ENCODE measurements at regions not wholly inside any gene's neighbourhood (a gene's known extent, or its start where the extent isn't known, plus 50 kb on each side); places are given as distances from the start of the nearest gene placed in this dataset.

DNA sequence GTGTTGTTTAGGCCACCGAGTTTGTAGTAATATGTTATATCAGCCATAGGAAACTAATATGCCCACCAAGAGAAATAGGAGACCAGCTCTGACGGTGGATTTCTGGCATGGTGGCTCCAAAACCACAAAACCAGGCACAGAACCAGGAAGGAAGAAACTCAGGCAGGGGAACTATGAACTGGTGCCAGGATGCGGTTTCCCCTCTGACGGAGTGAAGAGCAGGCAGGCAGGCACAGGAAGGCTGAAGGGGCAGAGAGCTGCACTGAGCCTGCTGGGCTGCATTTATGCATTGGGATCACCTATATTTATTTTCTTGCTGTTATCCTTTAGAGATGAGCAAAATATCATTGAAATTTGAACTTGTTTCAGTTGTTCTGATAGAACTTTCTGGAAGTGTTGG, 479.4 kb downstream of the VRK1 start:
- H3K4me1 Mint-ChIP-seq (ENCODE audit: low read depth, unreplicated experiment), result no peaks in the 10 kb centered on the region
- H3K4me3 Mint-ChIP-seq (ENCODE audit: unreplicated experiment), result no peak overlapping the region
- no peak for DNase-seq
- H3K36me3 Mint-ChIP-seq (ENCODE audit: unreplicated experiment), result no peaks in the 10 kb centered on the region
- H3K9me3 Mint-ChIP-seq (ENCODE audit: unreplicated experiment), result no peaks in the 10 kb centered on the region
- no peak for TF ChIP-seq CTCF (IDR thresholded peaks at IDR 0.05; ENCODE audit: partially characterized antibody, unreplicated experiment)
- H3K27ac Mint-ChIP-seq (ENCODE audit: unreplicated experiment), result no peak overlapping the region
- H3K27me3 Mint-ChIP-seq (ENCODE audit: unreplicated experiment), result peaks cover 3% of the 10 kb centered on the region

- no peak for TF ChIP-seq CTCF (IDR thresholded peaks at IDR 0.05; ENCODE audit: partially characterized antibody, unreplicated experiment)
- Mint-ChIP-seq H3K4me3 (ENCODE audit: unreplicated experiment) (no peak overlapping the region), H3K27ac (ENCODE audit: unreplicated experiment) (no peak overlapping the region), H3K36me3 (ENCODE audit: unreplicated experiment) (no peaks in the 10 kb centered on the region), H3K27me3 (ENCODE audit: unreplicated experiment) (no peaks in the 10 kb centered on the region), H3K4me1 (ENCODE audit: low read depth, unreplicated experiment) (no peaks in the 10 kb centered on the region), H3K9me3 (ENCODE audit: unreplicated experiment) (no peaks in the 10 kb centered on the region)
- no peak for DNase-seq
These were observed 480.5 kb downstream of the VRK1 start for GRCh38 chr14:97277711-97278110.

- TF ChIP-seq CTCF (IDR thresholded peaks at IDR 0.05; ENCODE audit: partially characterized antibody, unreplicated experiment), result no peak
- DNase-seq, result no peak
- no peak overlapping the region for H3K27ac Mint-ChIP-seq (ENCODE audit: unreplicated experiment)
- no peaks in the 10 kb centered on the region for H3K36me3 Mint-ChIP-seq (ENCODE audit: unreplicated experiment)
- no peak overlapping the region for H3K4me3 Mint-ChIP-seq (ENCODE audit: unreplicated experiment)
- H3K9me3 Mint-ChIP-seq (ENCODE audit: unreplicated experiment), result no peaks in the 10 kb centered on the region
- H3K4me1 Mint-ChIP-seq (ENCODE audit: low read depth, unreplicated experiment), result no peaks in the 10 kb centered on the region
- H3K27me3 Mint-ChIP-seq (ENCODE audit: unreplicated experiment), result peaks cover 4% of the 10 kb centered on the region
These were observed 483.3 kb downstream of the VRK1 start for GRCh38 chr14:97280526-97280925.

GRCh38 chr14:97281741-97282140, 484.6 kb downstream of the VRK1 start:
- H3K36me3 Mint-ChIP-seq (ENCODE audit: unreplicated experiment), result no peaks in the 10 kb centered on the region
- TF ChIP-seq CTCF (IDR thresholded peaks at IDR 0.05; ENCODE audit: partially characterized antibody, unreplicated experiment), result no peak
- H3K27me3 Mint-ChIP-seq (ENCODE audit: unreplicated experiment), result peaks cover 4% of the 10 kb centered on the region
- H3K9me3 Mint-ChIP-seq (ENCODE audit: unreplicated experiment), result no peaks in the 10 kb centered on the region
- DNase-seq, result no peak
- no peak overlapping the region for H3K4me3 Mint-ChIP-seq (ENCODE audit: unreplicated experiment)
- no peaks in the 10 kb centered on the region for H3K4me1 Mint-ChIP-seq (ENCODE audit: low read depth, unreplicated experiment)
- no peak overlapping the region for H3K27ac Mint-ChIP-seq (ENCODE audit: unreplicated experiment)

DNA sequence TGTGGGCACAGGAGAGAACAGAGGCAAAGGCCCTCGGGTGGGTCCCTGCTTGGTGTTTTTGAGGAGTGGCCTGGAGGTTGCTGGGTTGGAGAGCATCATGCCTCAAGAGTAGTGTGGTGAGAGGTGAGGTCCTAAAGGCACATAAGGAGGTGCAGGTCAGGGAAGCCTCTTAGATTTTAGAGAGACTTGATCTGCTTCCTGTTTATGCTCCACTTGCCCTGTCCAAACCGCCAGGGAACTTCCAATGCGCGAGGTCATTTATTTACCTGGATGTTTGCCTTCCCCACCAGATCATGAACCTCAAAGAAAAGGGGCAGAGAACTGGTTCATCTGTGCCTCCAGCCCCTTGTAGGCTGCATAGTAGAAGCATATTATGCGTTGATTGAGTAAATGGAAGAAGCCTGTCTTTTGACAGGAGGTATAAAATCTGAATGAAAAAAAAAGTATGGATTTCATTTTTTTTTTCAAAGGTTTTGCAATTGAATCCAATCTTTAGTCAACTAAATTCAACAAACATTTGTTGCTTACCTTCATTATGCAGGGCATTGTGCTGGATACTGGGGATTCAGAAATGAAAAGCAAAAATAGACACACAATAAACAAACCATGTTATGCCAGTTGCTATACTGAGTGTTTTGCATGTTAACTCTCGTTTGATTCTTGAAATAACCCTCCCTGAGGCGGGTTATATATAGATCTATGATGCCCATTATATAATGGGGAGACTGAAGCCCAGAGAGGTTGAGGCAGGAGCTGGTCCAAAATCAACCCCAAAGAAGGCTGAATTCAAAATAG, 485.2 kb downstream of the VRK1 start:
- Mint-ChIP-seq H3K27ac (ENCODE audit: unreplicated experiment) (no peak overlapping the region), H3K27me3 (ENCODE audit: unreplicated experiment) (peaks cover 4% of the 10 kb centered on the region)

More for the DNA sequence above, 485.2 kb downstream of the VRK1 start:
- DNase-seq, result no peak
- Mint-ChIP-seq H3K36me3 (ENCODE audit: unreplicated experiment) (no peaks in the 10 kb centered on the region), H3K4me3 (ENCODE audit: unreplicated experiment) (no peak overlapping the region), H3K4me1 (ENCODE audit: low read depth, unreplicated experiment) (no peaks in the 10 kb centered on the region), H3K9me3 (ENCODE audit: unreplicated experiment) (no peaks in the 10 kb centered on the region)
- TF ChIP-seq CTCF (IDR thresholded peaks at IDR 0.05; ENCODE audit: partially characterized antibody, unreplicated experiment), result no peak
